Fibroblast of skin of right biceps (primary cell): ENCODE measurements at regions not wholly inside any gene's neighbourhood (a gene's known extent, or its start where the extent isn't known, plus 50 kb on each side); places are given as distances from the start of the nearest gene placed in this dataset.

ENCODE experiments used
- DNase-seq: peaks from one replicate; pipeline ENCODE4 v3.0.0-alpha.2; 2013

- DNase-seq: no peak
These were observed 336.3 kb upstream of the SMIM30 start for GRCh38 chr7:113454597-113455169.

DNA sequence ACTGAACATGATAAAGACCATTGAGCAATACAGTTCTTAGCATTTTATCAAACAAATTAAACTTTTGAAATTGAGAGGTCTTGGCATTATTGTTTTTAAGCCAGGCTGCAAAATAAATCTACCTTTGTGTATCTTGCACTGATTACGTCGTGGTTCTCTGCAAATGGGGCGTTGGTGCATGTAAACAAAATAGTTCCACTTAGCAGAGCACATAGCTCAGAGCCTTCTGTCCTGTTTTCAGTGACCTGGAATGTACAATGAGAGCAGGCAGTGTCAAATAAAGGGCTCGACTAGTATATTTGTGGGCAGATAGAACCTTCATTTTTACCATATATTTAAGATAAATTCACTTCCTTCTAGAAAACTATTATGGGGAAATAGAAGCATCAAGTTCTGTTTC, 333.9 kb upstream of the SMIM30 start:
- DNase-seq: no peak

DNA sequence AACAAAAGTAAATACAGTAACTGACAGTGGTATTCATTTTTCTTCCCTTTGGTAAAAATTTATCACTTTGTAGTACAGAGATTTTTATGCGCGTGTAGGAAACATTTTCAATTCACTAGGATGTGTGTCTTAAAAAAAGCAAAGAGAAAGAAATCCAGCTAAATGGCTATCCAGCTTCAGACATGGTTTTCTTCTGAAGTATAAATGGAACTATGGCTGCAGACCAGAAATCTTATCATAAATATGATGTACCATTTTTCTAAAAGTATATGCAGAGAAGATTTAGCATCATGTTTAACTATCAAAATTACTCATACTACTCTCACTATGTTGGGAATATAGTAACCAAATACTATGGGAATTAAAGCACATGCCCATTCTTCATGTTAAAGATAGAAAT, 328.4 kb upstream of the SMIM30 start:
- DNase-seq: no peak

GRCh38 chr7:113446391-113446790, 328.0 kb upstream of the SMIM30 start:
- DNase-seq: no peak

DNA sequence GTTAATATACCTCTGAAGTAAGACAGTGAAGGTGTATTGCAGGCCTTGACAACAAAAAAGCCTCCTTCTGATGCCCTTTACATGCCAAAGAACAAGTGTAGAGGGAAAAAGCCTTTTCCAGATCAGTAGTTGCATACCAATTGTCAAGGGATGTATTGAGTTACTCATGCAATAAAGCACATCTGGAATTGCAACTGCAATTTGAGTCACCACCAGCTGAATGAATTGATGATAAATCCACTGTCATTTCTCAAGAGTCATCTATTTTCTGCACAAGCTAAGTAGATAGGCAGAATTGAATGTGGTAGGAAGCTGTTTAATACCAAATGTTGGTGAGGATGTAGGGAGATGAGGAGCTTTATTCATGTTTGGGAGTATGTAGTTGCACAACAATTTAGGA, 325.9 kb upstream of the SMIM30 start:
- DNase-seq: no peak

GRCh38 chr7:113440173-113440572, 321.8 kb upstream of the SMIM30 start:
- no peak for DNase-seq

DNA sequence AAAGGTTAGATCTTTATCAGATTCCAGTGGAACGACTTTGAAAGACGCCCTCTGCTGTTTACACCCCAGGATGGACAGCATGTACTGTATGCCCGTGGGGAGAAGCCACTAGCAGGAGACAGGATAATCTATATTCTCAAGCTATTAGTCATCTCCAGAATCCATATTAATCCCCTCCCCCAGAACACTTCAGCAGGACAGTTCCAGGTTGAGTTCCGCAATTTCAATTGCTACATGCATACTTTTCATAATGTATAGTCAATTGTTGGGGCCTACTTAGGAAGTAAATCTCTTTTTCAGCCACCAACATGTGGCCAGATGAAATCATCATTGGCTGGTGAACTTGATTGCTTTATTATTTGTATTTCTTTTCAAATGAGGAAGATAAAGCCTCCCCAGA, 313.1 kb upstream of the SMIM30 start:
- DNase-seq: peak; percentile 24

DNA sequence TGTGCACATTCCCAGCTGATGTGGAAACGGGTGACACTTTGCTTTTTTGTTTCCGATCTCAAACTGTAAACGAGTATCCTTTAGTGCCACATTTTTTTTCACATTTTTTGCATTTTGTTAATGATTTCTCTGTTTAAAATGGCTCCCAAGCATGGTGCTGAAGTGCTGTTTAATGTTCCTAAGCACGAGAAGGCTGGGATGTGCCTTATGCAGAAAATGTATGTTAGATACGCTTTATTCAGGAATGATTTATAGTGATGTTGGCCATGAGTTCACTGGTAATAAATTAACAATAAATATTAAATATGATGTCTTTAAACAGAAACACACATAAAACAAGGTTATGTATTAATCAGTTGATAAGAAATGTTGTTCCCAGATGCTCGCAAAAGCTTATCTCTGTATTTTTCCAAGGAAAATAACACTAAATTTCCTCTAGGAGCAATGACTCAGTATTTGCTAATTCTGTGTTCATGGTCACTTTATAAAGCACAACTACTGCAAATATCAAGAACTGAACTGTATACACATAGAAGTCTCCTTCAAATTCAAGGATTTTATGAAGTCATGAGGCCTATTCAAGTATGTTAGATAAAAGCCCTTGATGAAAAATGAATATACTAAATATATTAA, 305.9 kb upstream of the SMIM30 start:
- DNase-seq: no peak

- DNase-seq: peak; percentile 71
These were observed 303.5 kb upstream of the SMIM30 start for GRCh38 chr7:113421696-113422330.

DNA sequence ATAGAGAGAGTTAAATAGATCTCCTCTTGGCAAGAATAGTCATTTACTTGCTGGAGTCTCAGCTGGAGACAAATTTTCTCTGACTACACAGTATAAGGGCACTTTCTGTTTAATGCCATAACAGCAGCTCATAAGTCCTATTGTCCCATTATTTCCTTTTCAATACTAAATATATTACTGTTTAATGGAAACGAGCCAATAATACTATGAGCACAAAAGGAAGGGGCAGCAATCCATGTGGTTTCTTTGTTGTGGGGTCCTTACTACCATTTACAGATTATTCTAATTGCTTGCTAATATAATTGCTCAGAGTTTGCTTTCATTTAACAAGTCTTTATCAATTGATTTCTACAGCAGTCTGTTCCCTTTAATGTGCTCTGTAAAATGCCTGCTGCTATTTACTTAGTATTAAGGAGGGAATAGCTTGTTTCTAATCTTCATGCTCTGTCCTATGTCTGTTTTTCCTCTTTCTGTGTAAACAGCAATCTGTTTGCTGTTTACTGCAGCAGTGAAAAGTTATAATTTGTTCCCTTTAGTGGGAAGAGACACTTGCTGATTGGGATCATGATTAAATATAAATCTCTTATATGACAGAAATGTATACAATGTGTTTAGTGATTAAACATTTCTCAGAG, 296.2 kb upstream of the SMIM30 start:
- DNase-seq: no peak

- no peak for DNase-seq
These were observed 294.1 kb upstream of the SMIM30 start for GRCh38 chr7:113412410-113412809.

GRCh38 chr7:113410796-113411195, 292.4 kb upstream of the SMIM30 start:
- no peak for DNase-seq

GRCh38 chr7:113408999-113409398, 290.6 kb upstream of the SMIM30 start:
- no peak for DNase-seq

DNA sequence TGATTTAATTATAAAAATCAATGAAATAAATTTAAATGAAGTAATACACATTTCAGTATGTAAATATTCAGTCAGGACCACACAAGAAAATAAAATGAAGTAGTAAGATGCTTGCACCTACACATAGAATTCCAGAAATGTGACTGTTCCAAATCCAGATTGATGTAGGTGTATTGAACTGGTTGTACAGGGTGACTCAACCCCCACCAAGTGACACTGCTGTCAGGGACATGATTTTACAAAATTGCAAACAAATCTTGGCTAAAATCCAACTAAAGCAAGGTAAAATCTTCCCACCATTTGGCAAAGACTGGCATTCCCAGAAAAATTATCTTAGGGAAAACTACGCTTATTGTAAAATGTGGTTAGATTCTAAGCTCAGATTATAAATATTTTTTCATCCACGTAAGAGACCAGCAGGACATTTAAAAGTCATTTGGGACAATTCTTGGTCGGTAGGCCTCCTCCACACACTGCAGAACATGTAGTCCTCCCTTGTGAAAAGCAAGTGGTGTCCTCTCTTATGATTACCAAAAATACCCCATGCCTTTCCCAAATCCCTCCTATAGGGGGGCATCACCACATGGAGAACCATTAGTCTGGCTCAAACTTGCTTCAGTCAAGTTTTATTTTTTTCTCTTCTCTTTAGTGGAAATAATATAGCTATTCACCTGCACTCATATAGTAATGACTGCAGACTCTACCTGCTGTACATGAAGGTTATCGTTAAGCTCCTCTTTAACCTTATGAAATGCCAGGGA, 287.1 kb upstream of the SMIM30 start:
- DNase-seq: no peak

GRCh38 chr7:113404245-113404644, 285.9 kb upstream of the SMIM30 start:
- DNase-seq: no peak

GRCh38 chr7:113402482-113402881, 284.1 kb upstream of the SMIM30 start:
- DNase-seq: no peak

DNA sequence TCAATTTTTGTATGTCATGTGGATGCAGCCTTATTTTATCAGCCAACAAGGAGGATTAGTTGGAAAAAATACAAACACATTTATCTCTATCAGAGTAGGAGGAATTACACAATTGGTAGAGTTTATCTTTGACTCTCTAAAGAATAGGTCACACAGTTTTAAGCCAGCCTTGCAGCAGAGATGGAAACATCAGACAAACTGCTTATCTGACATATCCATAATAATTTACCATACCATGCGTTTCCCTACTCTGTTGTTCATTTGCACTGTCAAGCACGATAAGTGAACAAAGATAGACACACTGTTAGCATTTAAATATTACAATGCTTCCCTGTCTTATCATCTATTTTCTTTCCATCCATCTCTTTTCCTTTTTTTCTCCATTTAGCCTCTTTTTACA, 283.7 kb upstream of the SMIM30 start:
- DNase-seq: no peak

DNA sequence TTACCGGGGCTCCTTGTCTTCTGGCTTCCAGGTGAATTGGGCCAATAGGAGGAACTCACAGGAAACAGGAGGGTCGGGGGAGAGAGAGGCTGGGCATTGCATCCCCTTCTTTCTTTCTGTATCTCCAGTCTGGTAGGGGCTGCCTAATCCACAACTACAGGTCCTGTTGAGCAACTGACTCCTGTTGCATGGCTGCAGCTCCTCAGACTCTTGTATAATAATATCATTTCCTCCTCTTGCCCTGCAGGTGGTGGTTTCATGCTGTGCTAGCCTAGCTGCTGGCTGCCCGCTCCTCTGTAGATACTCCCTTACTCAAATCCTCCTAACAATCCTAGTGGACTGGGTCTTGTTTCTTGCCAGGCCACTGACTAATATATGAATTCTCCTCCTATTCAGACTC, 276.5 kb upstream of the SMIM30 start:
- DNase-seq: no peak

GRCh38 chr7:113392841-113393540, 274.6 kb upstream of the SMIM30 start:
- no peak for DNase-seq

- no peak for DNase-seq
These were observed 274.1 kb upstream of the SMIM30 start for GRCh38 chr7:113392421-113392820.

DNA sequence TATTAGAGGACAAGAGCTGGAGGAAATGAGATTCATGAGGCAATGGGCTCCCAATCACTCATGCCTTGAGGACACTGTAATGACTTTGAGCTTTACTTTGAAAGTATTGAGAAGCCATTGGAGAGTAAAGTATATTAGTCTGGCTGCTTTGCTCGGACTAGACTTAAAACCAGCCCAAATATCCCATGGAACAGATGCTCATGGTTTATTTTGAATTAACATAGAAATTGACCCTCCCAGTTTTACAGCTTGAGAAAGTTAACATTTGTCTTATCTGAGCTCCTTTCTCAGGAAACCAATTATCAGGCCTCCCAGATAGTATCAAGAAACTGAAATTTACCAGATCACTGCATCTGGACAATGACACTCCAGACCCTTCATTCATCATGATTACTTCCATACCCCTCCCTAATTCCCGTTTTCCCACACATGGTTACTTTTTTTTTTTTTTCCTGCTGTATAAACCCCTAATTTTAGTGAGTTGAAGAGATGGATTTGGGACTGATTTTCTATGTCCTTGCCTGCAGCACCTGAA, 270.8 kb upstream of the SMIM30 start:
- DNase-seq: no peak

GRCh38 chr7:113383638-113384037, 265.3 kb upstream of the SMIM30 start:
- DNase-seq: no peak

DNA sequence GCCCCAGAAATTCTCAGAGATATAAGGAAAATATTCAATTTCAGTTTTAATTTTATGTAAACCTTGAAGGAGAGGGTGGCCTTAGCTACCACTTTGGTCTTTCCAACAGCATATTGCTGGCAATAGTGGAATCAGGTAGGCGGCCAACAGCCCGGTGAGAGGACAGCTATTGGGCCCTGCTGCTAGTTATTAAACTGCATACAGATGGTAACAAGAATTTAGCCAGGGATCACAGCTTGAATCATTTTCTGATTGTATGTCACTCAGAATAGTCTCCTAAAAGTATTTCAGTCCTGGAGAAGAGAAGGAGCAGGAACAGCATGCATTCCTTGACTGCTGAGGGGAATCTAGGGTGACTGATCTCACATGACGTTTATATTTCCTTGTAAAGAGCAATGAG, 261.4 kb upstream of the SMIM30 start:
- DNase-seq: no peak
